ENCODE measurements at regions not wholly inside any gene's neighbourhood (a gene's known extent, or its start where the extent isn't known, plus 50 kb on each side); places are given as distances from the start of the nearest gene placed in this dataset.

DNA sequence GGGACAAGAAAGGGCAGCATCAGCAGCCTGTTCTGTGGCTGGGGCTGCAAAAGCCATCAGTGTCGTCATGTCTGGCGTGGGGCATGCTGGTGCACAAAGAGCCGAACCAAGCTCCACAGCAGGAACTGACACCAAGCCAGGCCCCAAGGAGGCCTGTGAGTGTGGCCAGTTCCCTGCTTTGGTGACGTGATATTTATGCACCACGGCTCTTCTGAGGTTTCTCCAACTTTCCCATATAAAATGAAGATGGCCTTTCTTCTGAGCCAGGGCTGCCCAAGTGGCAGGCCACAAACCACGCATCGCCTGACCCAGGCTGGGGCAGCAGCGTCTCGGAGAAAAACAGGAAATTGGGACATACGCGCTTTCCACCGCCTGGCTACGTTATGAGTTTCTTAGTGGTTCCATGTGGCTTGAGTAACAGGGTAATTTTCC, 109.9 kb downstream of the RIN2 start:
- TF ChIP-seq, protein P1, sequence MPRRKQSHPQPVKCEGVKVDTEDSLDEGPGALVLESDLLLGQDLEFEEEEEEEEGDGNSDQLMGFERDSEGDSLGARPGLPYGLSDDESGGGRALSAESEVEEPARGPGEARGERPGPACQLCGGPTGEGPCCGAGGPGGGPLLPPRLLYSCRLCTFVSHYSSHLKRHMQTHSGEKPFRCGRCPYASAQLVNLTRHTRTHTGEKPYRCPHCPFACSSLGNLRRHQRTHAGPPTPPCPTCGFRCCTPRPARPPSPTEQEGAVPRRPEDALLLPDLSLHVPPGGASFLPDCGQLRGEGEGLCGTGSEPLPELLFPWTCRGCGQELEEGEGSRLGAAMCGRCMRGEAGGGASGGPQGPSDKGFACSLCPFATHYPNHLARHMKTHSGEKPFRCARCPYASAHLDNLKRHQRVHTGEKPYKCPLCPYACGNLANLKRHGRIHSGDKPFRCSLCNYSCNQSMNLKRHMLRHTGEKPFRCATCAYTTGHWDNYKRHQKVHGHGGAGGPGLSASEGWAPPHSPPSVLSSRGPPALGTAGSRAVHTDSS (CRISPR knock-in tag; conservative IDR thresholded peaks at IDR 0.05), result no peak
- TF ChIP-seq, protein P2, sequence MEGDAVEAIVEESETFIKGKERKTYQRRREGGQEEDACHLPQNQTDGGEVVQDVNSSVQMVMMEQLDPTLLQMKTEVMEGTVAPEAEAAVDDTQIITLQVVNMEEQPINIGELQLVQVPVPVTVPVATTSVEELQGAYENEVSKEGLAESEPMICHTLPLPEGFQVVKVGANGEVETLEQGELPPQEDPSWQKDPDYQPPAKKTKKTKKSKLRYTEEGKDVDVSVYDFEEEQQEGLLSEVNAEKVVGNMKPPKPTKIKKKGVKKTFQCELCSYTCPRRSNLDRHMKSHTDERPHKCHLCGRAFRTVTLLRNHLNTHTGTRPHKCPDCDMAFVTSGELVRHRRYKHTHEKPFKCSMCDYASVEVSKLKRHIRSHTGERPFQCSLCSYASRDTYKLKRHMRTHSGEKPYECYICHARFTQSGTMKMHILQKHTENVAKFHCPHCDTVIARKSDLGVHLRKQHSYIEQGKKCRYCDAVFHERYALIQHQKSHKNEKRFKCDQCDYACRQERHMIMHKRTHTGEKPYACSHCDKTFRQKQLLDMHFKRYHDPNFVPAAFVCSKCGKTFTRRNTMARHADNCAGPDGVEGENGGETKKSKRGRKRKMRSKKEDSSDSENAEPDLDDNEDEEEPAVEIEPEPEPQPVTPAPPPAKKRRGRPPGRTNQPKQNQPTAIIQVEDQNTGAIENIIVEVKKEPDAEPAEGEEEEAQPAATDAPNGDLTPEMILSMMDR (CRISPR knock-in tag; IDR thresholded peaks at IDR 0.05), result no peak
- TF ChIP-seq CBFB (CRISPR knock-in tag; IDR thresholded peaks at IDR 0.05), result no peak
- no peak for TF ChIP-seq ZNF143 (CRISPR knock-in tag; IDR thresholded peaks at IDR 0.05)
- TF ChIP-seq TSC22D2 (CRISPR knock-in tag; IDR thresholded peaks at IDR 0.05; ENCODE audit: borderline replicate concordance), result no peak
- TF ChIP-seq ZNF83 (CRISPR knock-in tag; IDR thresholded peaks at IDR 0.05; ENCODE audit: borderline replicate concordance), result no peak
- no peak for TF ChIP-seq ZNF292 (CRISPR knock-in tag; IDR thresholded peaks at IDR 0.05; ENCODE audit: borderline replicate concordance, low read depth)
- TF ChIP-seq, protein P3, sequence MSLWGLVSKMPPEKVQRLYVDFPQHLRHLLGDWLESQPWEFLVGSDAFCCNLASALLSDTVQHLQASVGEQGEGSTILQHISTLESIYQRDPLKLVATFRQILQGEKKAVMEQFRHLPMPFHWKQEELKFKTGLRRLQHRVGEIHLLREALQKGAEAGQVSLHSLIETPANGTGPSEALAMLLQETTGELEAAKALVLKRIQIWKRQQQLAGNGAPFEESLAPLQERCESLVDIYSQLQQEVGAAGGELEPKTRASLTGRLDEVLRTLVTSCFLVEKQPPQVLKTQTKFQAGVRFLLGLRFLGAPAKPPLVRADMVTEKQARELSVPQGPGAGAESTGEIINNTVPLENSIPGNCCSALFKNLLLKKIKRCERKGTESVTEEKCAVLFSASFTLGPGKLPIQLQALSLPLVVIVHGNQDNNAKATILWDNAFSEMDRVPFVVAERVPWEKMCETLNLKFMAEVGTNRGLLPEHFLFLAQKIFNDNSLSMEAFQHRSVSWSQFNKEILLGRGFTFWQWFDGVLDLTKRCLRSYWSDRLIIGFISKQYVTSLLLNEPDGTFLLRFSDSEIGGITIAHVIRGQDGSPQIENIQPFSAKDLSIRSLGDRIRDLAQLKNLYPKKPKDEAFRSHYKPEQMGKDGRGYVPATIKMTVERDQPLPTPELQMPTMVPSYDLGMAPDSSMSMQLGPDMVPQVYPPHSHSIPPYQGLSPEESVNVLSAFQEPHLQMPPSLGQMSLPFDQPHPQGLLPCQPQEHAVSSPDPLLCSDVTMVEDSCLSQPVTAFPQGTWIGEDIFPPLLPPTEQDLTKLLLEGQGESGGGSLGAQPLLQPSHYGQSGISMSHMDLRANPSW (CRISPR knock-in tag; IDR thresholded peaks at IDR 0.05; ENCODE audit: borderline replicate concordance), result no peak
- no peak for TF ChIP-seq ZNF878 (CRISPR knock-in tag; IDR thresholded peaks at IDR 0.05)

All from HepG2 (cell line).